IMR-90 (cell line): ENCODE measurements at regions not wholly inside any gene's neighbourhood (a gene's known extent, or its start where the extent isn't known, plus 50 kb on each side); places are given as distances from the start of the nearest gene placed in this dataset.

Experiments
- ATAC-seq: fragments of 200-7000 bp; cut with Tn5 transposase; 2 replicates; pipeline ENCODE4 v1.9.1; 2020; ENCODE audit warnings: low read depth, mild to moderate bottlenecking, moderate library complexity
- BruUV-seq: library from RNA; stranded (reverse); fragments of 400-500 nt; replicated peaks from 2 replicates; lab custom pipeline; 2021; lab: Mats Ljungman, UMichigan
- CTCF ChIA-PET: fragments of 300-600 bp; formaldehyde crosslinking; extraction: SDS; loops from one replicate; lab custom pipeline; 2021; ENCODE audit warnings: antibody characterized with exemption; lab: Yijun Ruan, JAX
- POLR2A ChIA-PET: fragments of 300-600 bp; sonication (Branson Sonifier 250); formaldehyde crosslinking; loops from one replicate; lab custom pipeline; 2022; ENCODE audit warnings: antibody characterized with exemption; ENCODE audit not compliant: unreplicated experiment; lab: Charles Lee
- DNase-seq: peaks from one replicate; pipeline ENCODE4 v3.0.0; 2013
- H2AFZ ChIP-seq: replicated peaks from 2 replicates; pipeline ENCODE3; 2013; ENCODE audit warnings: low read length, mild to moderate bottlenecking; ENCODE audit not compliant: poor library complexity
- H2AK5ac ChIP-seq: 2 replicates; pipeline ENCODE4 v1.6.1; 2013; ENCODE audit warnings: low read depth, low read length, inconsistent platforms
- H2AK9ac ChIP-seq: replicated peaks from 2 replicates; pipeline ENCODE3; 2013; ENCODE audit warnings: mild to moderate bottlenecking, low read depth, low read length, moderate library complexity; ENCODE audit not compliant: poor library complexity
- H2BK120ac ChIP-seq: 2 replicates; pipeline ENCODE4 v1.6.1; 2013; ENCODE audit warnings: low read depth, low read length, inconsistent platforms
- H2BK15ac ChIP-seq: 3 replicates; pipeline ENCODE4 v1.6.1; 2013; ENCODE audit warnings: low read depth, low read length, inconsistent platforms
- H2BK20ac ChIP-seq: 2 replicates; pipeline ENCODE4 v1.6.1; 2013; ENCODE audit warnings: low read depth, mild to moderate bottlenecking, inconsistent platforms, low read length, moderate library complexity
- H2BK5ac ChIP-seq: 2 replicates; pipeline ENCODE4 v1.6.1; 2013; ENCODE audit warnings: mild to moderate bottlenecking, low read depth, low read length, inconsistent platforms; ENCODE audit not compliant: poor library complexity, severe bottlenecking
- H3K14ac ChIP-seq: replicated peaks from 2 replicates; pipeline ENCODE4 v1.6.1; 2013; ENCODE audit warnings: low read depth, low read length, inconsistent platforms
- H3K18ac ChIP-seq: 2 replicates; pipeline ENCODE4 v1.6.1; 2013; ENCODE audit warnings: low read depth, low read length, control low read depth
- H3K23ac ChIP-seq: 2 replicates; pipeline ENCODE4 v1.6.1; 2013; ENCODE audit warnings: low read depth, low read length, inconsistent platforms
- H3K27ac ChIP-seq: 2 replicates; pipeline ENCODE4 v1.5.1; 2013; ENCODE audit warnings: mild to moderate bottlenecking, control low read depth, low read length; ENCODE audit not compliant: insufficient read depth
- H3K27me3 ChIP-seq: 2 replicates; pipeline ENCODE4 v1.6.1; 2013; ENCODE audit warnings: low read length; ENCODE audit not compliant: control insufficient read depth, insufficient read depth
- H3K36me3 ChIP-seq: 2 replicates; pipeline ENCODE4 v1.6.1; 2013; ENCODE audit warnings: low read length, mixed read lengths; ENCODE audit not compliant: control insufficient read depth, insufficient read depth
- H3K4ac ChIP-seq: 2 replicates; pipeline ENCODE4 v1.6.1; 2013; ENCODE audit warnings: low read depth, low read length, inconsistent platforms
- H3K4me1 ChIP-seq: 2 replicates; pipeline ENCODE4 v1.6.1; 2013; ENCODE audit warnings: low read length, mixed read lengths; ENCODE audit not compliant: control insufficient read depth, insufficient read depth
- H3K4me2 ChIP-seq: 2 replicates; pipeline ENCODE4 v1.6.1; 2013; ENCODE audit warnings: low read depth, mild to moderate bottlenecking, control low read depth, low read length, moderate library complexity
- H3K4me3 ChIP-seq: 2 replicates; pipeline ENCODE4 v1.5.1; 2013; ENCODE audit warnings: low read depth, mild to moderate bottlenecking, control low read depth, low read length, moderate library complexity; ENCODE audit not compliant: insufficient read depth
- H3K56ac ChIP-seq: 2 replicates; pipeline ENCODE4 v1.6.1; 2013; ENCODE audit warnings: low read length, inconsistent platforms; ENCODE audit not compliant: insufficient read depth; ENCODE audit errors: extremely low read depth
- H3K79me1 ChIP-seq, 2 experiments: 2 replicates each; pipeline ENCODE4 v1.6.1; 2013; ENCODE audit warnings: low read length in 2 of 2, inconsistent platforms in 1 of 2, low read depth in 1 of 2
- H3K9ac ChIP-seq: 2 replicates; pipeline ENCODE4 v1.6.1; 2013; ENCODE audit warnings: low read depth, low read length, control low read depth
- H3K9me1 ChIP-seq: 2 replicates; pipeline ENCODE4 v1.6.1; 2013; ENCODE audit warnings: low read length, inconsistent platforms; ENCODE audit not compliant: insufficient read depth
- H3K9me3 ChIP-seq: 2 replicates; pipeline ENCODE4 v1.6.1; 2013; ENCODE audit warnings: low read length; ENCODE audit not compliant: control insufficient read depth, insufficient read depth
- H4K20me1 ChIP-seq: 2 replicates; pipeline ENCODE4 v1.6.1; 2013; ENCODE audit warnings: low read length, inconsistent platforms; ENCODE audit not compliant: insufficient read depth
- H4K5ac ChIP-seq: 2 replicates; pipeline ENCODE4 v1.6.1; 2013; ENCODE audit warnings: mild to moderate bottlenecking, low read depth, low read length, control low read depth
- H4K8ac ChIP-seq, 2 experiments: 2 replicates each; pipeline ENCODE4 v1.6.1; 2013; ENCODE audit warnings: low read depth in 2 of 2, low read length in 2 of 2, control low read depth in 1 of 2, inconsistent platforms in 1 of 2
- H4K91ac ChIP-seq: 2 replicates; pipeline ENCODE4 v1.6.1; 2013; ENCODE audit warnings: low read depth, low read length, inconsistent platforms; ENCODE audit not compliant: insufficient read depth
- BHLHE40 ChIP-seq: fragments of 150-350 bp; IDR thresholded peaks from 2 replicates; pipeline ENCODE4 v1.6.1; 2016; ENCODE audit warnings: mild to moderate bottlenecking, low read depth, low read length
- CEBPB ChIP-seq: IDR thresholded peaks from 2 replicates; pipeline ENCODE4 v1.6.1; 2012; ENCODE audit warnings: low read depth, low read length, improper control_type of control experiment
- CHD1 ChIP-seq: IDR thresholded peaks from 2 replicates; pipeline ENCODE4 v1.6.1; 2012; ENCODE audit warnings: low read depth, low read length, improper control_type of control experiment
- MAZ ChIP-seq: IDR thresholded peaks from 2 replicates; pipeline ENCODE4 v1.6.1; 2012; ENCODE audit warnings: low read depth, mild to moderate bottlenecking, low read length, improper control_type of control experiment, moderate library complexity, borderline replicate concordance
- MXI1 ChIP-seq: IDR thresholded peaks from 2 replicates; pipeline ENCODE4 v1.6.1; 2012; ENCODE audit warnings: low read depth, mild to moderate bottlenecking, low read length, moderate library complexity, borderline replicate concordance
- NFE2L2 ChIP-seq: fragments of 150-350 bp; IDR thresholded peaks from 2 replicates; pipeline ENCODE4 v1.6.1; 2016; ENCODE audit warnings: low read depth, mild to moderate bottlenecking, low read length
- POLR2A ChIP-seq: IDR thresholded peaks from 2 replicates; pipeline ENCODE4 v1.6.1; 2012; ENCODE audit warnings: mild to moderate bottlenecking, low read depth, low read length
- RAD21 ChIP-seq: IDR thresholded peaks from 2 replicates; pipeline ENCODE4 v1.6.1; 2012; ENCODE audit warnings: low read length, improper control_type of control experiment
- RCOR1 ChIP-seq: IDR thresholded peaks from 2 replicates; pipeline ENCODE4 v1.6.1; 2012; ENCODE audit warnings: mild to moderate bottlenecking, low read length, improper control_type of control experiment; ENCODE audit not compliant: insufficient replicate concordance
- RFX5 ChIP-seq: IDR thresholded peaks from 2 replicates; pipeline ENCODE4 v1.8.0; 2012; ENCODE audit warnings: low read depth, mild to moderate bottlenecking, low read length, moderate library complexity
- SMC3 ChIP-seq: fragments of 150-350 bp; IDR thresholded peaks from 2 replicates; pipeline ENCODE4 v1.6.1; 2016; ENCODE audit warnings: low read depth, mild to moderate bottlenecking, antibody characterized with exemption, low read length, moderate library complexity
- USF2 ChIP-seq: fragments of 150-350 bp; IDR thresholded peaks from 2 replicates; pipeline ENCODE4 v1.6.1; 2017; ENCODE audit warnings: mild to moderate bottlenecking, antibody characterized with exemption, low read length, low read depth
- WGBS, 2 experiments: methylation state at CpG; one replicate each; pipeline versions ENCODE4 v1.1.5 to v1.1.7; 2013; ENCODE audit warnings: missing lambda C conversion rate in 2 of 2; ENCODE audit not compliant: insufficient read length in 1 of 2; ENCODE audit errors: extremely low coverage in 2 of 2; 5-methylcytosine and 5-hydroxymethylcytosine counted together
- dilution Hi-C: fragments of 300-500 bp; cut with HindIII; formaldehyde crosslinking; loops from one replicate; pipeline ENCODE4 v1.14.3; 2018; ENCODE audit warnings: low sequenced_read_pairs; ENCODE audit not compliant: unreplicated experiment
- in situ Hi-C: fragments of 300-500 bp; cut with MboI; formaldehyde crosslinking; loops from 3 replicates; pipeline ENCODE4 v1.14.3; 2019; ENCODE audit warnings: low sequenced_read_pairs, inconsistent platforms, mixed read lengths
- intact Hi-C: fragments of 100-400 bp; cut with micrococcal nuclease; formaldehyde crosslinking; loops from 2 replicates; pipeline ENCODE4 v1.10.0; 2022
- TF ChIP-seq, protein P1 (sequence below): conservative IDR thresholded peaks from 2 replicates; pipeline ENCODE4 v1.5.1; 2012; ENCODE audit warnings: mild to moderate bottlenecking, low read depth, low read length, improper control_type of control experiment

- TF ChIP-seq, protein P1, sequence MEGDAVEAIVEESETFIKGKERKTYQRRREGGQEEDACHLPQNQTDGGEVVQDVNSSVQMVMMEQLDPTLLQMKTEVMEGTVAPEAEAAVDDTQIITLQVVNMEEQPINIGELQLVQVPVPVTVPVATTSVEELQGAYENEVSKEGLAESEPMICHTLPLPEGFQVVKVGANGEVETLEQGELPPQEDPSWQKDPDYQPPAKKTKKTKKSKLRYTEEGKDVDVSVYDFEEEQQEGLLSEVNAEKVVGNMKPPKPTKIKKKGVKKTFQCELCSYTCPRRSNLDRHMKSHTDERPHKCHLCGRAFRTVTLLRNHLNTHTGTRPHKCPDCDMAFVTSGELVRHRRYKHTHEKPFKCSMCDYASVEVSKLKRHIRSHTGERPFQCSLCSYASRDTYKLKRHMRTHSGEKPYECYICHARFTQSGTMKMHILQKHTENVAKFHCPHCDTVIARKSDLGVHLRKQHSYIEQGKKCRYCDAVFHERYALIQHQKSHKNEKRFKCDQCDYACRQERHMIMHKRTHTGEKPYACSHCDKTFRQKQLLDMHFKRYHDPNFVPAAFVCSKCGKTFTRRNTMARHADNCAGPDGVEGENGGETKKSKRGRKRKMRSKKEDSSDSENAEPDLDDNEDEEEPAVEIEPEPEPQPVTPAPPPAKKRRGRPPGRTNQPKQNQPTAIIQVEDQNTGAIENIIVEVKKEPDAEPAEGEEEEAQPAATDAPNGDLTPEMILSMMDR = no peak
- TF ChIP-seq RAD21 (no peak), SMC3 (no peak), USF2 (no peak), RFX5 (no peak), CHD1 (no peak), MXI1 (no peak), CEBPB (no peak), RCOR1 (no peak), NFE2L2 (no peak), BHLHE40 (no peak), MAZ (no peak), POLR2A (no peak)
- H3K27me3 ChIP-seq = peaks cover 2% of the 10 kb centered on the region
- H2BK15ac ChIP-seq = no peak overlapping the region
- no peak overlapping the region for H3K23ac ChIP-seq
- H3K4me2 ChIP-seq = 0 out of 2 replicates have a peak overlapping the region, but pooled peaks have one; percentile 39
- no peaks in the 10 kb centered on the region for H3K9me1 ChIP-seq
- H3K4me1 ChIP-seq = no peaks in the 10 kb centered on the region
- H3K9me3 ChIP-seq = no peaks in the 10 kb centered on the region
- H2BK5ac ChIP-seq = no peak overlapping the region
- intact Hi-C loops = no loop called here
- H3K4ac ChIP-seq = no peak overlapping the region
- dilution Hi-C loops = no loop called here
- no peak overlapping the region for H3K18ac ChIP-seq
- no peak overlapping the region for H3K56ac ChIP-seq
- H4K5ac ChIP-seq = no peak overlapping the region
- no peaks in the 10 kb centered on the region for H3K79me1 ChIP-seq
- no peak overlapping the region for H3K9ac ChIP-seq
- CTCF ChIA-PET = no interaction called here
- POLR2A ChIA-PET = no interaction called here
- H4K91ac ChIP-seq = no peak overlapping the region
- no peak overlapping the region for H2AK5ac ChIP-seq
- 0% methylated on average over 1 of the region's 5 CpGs; no CpG with 5 or more reads in 1 of the 2 experiments for WGBS, 2 experiments
- no peak overlapping the region for H4K8ac ChIP-seq
- ATAC-seq (no peak), DNase-seq (no peak)
- H2BK20ac ChIP-seq = no peak overlapping the region
- no peaks in the 10 kb centered on the region for H3K36me3 ChIP-seq
- no peak overlapping the region for H2AFZ ChIP-seq
- in situ Hi-C loops = no loop called here
- BruUV-seq = no TSS peak
- H2AK9ac ChIP-seq = no peak overlapping the region
- H3K4me3 ChIP-seq = no peak overlapping the region
- H3K27ac ChIP-seq = no peak overlapping the region
- no peak overlapping the region for H3K14ac ChIP-seq
- H4K20me1 ChIP-seq = no peaks in the 10 kb centered on the region
- no peak overlapping the region for H2BK120ac ChIP-seq
Measured at GRCh38 chr12:94819011-94819410, 168.7 kb upstream of the TMCC3 start.
